Gastroesophageal sphincter (tissue), 3 donors: ENCODE measurements at regions not wholly inside any gene's neighbourhood (a gene's known extent, or its start where the extent isn't known, plus 50 kb on each side); places are given as distances from the start of the nearest gene placed in this dataset.

Experiments
- EP300 ChIP-seq: sonication (generic); formaldehyde crosslinking; IDR thresholded peaks from one replicate; pipeline ENCODE4 v1.6.1; 2017; ENCODE audit warnings: antibody characterized with exemption, mild to moderate bottlenecking
- POLR2A ChIP-seq, 2 donors: fragments of 450-650 bp; IDR thresholded peaks; one replicate each; pipeline ENCODE4 v1.6.1; 2017; ENCODE audit warnings: antibody characterized with exemption in 2 of 2, mild to moderate bottlenecking in 2 of 2, moderate library complexity in 1 of 2
- POLR2AphosphoS5 ChIP-seq: sonication (generic); formaldehyde crosslinking; IDR thresholded peaks from one replicate; pipeline ENCODE4 v1.6.1; 2017; ENCODE audit warnings: antibody characterized with exemption
- TF ChIP-seq, protein P1 (sequence below), 4 experiments: fragments of 200-600 bp in 2 of 4; fragments of 450-650 bp in 2 of 4; sonication (generic) in 1 of 4; IDR thresholded peaks; one replicate each; pipeline ENCODE4 v1.5.1; 2017 to 2019; ENCODE audit warnings: antibody characterized with exemption in 4 of 4, mild to moderate bottlenecking in 2 of 4, moderate library complexity in 2 of 4

DNA sequence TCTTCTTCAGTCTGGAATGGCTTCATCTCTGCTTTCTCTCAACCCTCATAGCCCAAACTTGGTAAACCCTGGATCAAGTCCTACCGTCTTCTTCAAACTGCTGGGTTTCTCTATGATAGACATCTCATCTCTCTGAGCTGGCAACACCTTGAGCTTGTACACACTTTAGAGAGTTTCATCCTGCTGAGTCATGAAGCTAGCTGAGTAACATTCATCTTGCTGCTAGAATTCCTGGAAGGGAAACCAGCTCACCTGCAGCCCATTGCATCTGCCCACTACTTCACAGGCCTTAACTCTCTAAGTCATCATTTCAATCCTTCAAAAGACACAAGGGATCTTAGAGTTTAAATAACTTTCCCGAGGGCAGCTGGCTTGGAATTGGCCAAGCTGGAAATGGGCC is 175.5 kb upstream of the RORA start:
- TF ChIP-seq, protein P1, sequence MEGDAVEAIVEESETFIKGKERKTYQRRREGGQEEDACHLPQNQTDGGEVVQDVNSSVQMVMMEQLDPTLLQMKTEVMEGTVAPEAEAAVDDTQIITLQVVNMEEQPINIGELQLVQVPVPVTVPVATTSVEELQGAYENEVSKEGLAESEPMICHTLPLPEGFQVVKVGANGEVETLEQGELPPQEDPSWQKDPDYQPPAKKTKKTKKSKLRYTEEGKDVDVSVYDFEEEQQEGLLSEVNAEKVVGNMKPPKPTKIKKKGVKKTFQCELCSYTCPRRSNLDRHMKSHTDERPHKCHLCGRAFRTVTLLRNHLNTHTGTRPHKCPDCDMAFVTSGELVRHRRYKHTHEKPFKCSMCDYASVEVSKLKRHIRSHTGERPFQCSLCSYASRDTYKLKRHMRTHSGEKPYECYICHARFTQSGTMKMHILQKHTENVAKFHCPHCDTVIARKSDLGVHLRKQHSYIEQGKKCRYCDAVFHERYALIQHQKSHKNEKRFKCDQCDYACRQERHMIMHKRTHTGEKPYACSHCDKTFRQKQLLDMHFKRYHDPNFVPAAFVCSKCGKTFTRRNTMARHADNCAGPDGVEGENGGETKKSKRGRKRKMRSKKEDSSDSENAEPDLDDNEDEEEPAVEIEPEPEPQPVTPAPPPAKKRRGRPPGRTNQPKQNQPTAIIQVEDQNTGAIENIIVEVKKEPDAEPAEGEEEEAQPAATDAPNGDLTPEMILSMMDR (IDR thresholded peaks at IDR 0.05) = no peak
- TF ChIP-seq POLR2AphosphoS5 (no peak), EP300 (no peak), POLR2A (IDR thresholded peaks at IDR 0.05) (no peak)
